ENCODE measurements at regions not wholly inside any gene's neighbourhood (a gene's known extent, or its start where the extent isn't known, plus 50 kb on each side); places are given as distances from the start of the nearest gene placed in this dataset.

DNA sequence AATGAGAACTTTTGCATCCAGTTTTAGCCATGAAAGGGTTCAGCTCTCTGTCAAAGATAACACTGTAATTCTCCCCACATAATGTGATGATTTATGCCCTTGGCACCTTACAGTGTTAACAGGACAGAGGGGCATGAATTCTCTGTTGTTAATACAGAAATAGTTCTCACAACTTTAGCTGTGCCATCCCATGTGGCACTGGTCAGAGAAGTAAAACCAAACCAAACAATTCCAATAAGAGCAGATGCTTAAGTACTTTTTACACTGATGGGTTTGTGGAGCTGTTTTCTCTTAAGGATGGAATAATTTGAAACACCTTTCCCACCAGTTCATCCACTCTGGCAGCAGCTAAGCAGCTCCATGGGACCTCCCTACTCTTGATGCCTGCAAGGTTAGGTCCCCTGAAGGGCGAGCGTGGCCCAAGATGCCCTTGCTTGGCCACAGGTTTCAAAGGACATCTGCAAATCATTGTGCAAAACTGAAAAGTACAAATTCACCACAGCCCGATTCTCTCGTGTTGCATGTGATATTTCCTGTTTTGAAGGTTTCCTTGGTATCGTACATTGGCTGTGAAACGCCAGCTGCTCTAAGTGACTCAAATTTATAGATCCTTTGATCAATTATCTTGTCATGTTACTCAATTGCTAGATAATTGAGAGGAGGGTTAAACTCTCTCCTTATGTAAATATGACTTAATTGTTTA, 82.5 kb upstream of the CREB5 start:
- no peak for TF ChIP-seq CTCF (IDR thresholded peaks at IDR 0.05)
- no peak for TF ChIP-seq POLR2A (IDR thresholded peaks at IDR 0.05)
